Endodermal cell (in vitro differentiated cells): ENCODE measurements at regions not wholly inside any gene's neighbourhood (a gene's known extent, or its start where the extent isn't known, plus 50 kb on each side); places are given as distances from the start of the nearest gene placed in this dataset.

ENCODE experiments used
- DNase-seq: peaks from one replicate; pipeline ENCODE4 v3.0.0-alpha.2; 2017
- H3K27ac ChIP-seq: 2 replicates; pipeline ENCODE4 v1.5.1; 2013; ENCODE audit warnings: mild to moderate bottlenecking, low read depth, low read length, moderate library complexity
- H3K27me3 ChIP-seq: 2 replicates; pipeline ENCODE4 v1.6.1; 2013; ENCODE audit warnings: mild to moderate bottlenecking, low read length, moderate library complexity; ENCODE audit not compliant: insufficient read depth, control insufficient read depth, poor library complexity, severe bottlenecking
- H3K36me3 ChIP-seq: 2 replicates; pipeline ENCODE4 v1.7.0; 2013; ENCODE audit warnings: mild to moderate bottlenecking, low read length, moderate library complexity; ENCODE audit not compliant: control insufficient read depth, insufficient read depth
- H3K4me1 ChIP-seq: one replicate; pipeline ENCODE4 v1.7.0; 2013; ENCODE audit warnings: low read length; ENCODE audit not compliant: control insufficient read depth, insufficient read depth
- H3K4me3 ChIP-seq: 2 replicates; pipeline ENCODE4 v1.5.1; 2013; ENCODE audit warnings: mild to moderate bottlenecking, low read length, moderate library complexity
- H3K9ac ChIP-seq: 2 replicates; pipeline ENCODE4 v1.6.1; 2013; ENCODE audit warnings: mild to moderate bottlenecking, low read length, moderate library complexity; ENCODE audit not compliant: poor library complexity, severe bottlenecking; ENCODE audit errors: extremely low read depth
- H3K9me3 ChIP-seq: 2 replicates; pipeline ENCODE4 v1.6.1; 2013; ENCODE audit warnings: mild to moderate bottlenecking, low read length, moderate library complexity; ENCODE audit not compliant: control insufficient read depth
- H3K27ac Mint-ChIP-seq: 2 replicates; pipeline ENCODE4 v1.8.0; 2020; ENCODE audit warnings: mixed read lengths
- H3K27me3 Mint-ChIP-seq: 2 replicates; pipeline ENCODE4 v1.8.0; 2021; ENCODE audit warnings: mild to moderate bottlenecking, mixed read lengths; ENCODE audit not compliant: insufficient read depth
- H3K36me3 Mint-ChIP-seq: 2 replicates; pipeline ENCODE4 v1.8.0; 2020; ENCODE audit warnings: low read depth, mixed read lengths
- H3K4me1 Mint-ChIP-seq: 2 replicates; pipeline ENCODE4 v1.8.0; 2020; ENCODE audit warnings: mixed read lengths
- H3K4me3 Mint-ChIP-seq: 2 replicates; pipeline ENCODE4 v1.8.0; 2020; ENCODE audit warnings: mild to moderate bottlenecking, moderate library complexity, mixed read lengths
- H3K9me3 Mint-ChIP-seq: 2 replicates; pipeline ENCODE4 v1.8.0; 2020; ENCODE audit warnings: mild to moderate bottlenecking, mixed read lengths
- CTCF ChIP-seq: fragments of 200-600 bp; sonication (generic); conservative IDR thresholded peaks from 2 replicates; pipeline ENCODE4 v1.5.0; 2021; ENCODE audit warnings: antibody characterized with exemption, mild to moderate bottlenecking
- WGBS, 2 experiments: methylation state at CpG; one replicate each; pipeline versions ENCODE4 v1.1.5 to v1.1.7; 2013; ENCODE audit warnings: missing lambda C conversion rate in 2 of 2, mixed read lengths in 1 of 2; ENCODE audit not compliant: insufficient coverage in 1 of 2, insufficient read length in 1 of 2; 5-methylcytosine and 5-hydroxymethylcytosine counted together

DNA sequence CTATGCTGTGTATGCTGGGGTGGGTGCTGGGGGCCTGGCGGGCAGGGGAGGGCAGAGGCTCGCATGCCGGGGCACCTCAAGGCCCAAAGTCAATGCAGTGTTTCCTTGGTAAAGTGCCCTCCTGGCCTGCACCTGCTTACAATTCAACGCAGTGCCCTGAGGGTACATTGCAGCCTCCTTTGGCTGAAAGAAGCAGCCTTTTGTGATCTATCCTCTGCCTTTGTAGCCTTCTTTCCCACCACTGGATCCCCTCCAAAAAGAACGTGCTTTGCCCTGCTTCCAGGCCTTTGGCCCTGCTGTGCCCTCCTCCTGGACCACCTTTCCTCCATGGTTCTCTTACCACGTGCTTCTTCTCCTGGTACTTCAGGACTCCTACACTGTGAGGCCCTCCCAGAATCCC lies 113.6 kb upstream of the PTPN1 start:
- Histone ChIP-seq H3K4me1 (no peaks in the 10 kb centered on the region), H3K9ac (no peak overlapping the region), H3K27me3 (no peaks in the 10 kb centered on the region), H3K27ac (no peak overlapping the region), H3K4me3 (no peak overlapping the region), H3K36me3 (no peaks in the 10 kb centered on the region), H3K9me3 (no peaks in the 10 kb centered on the region)
- no peaks in the 10 kb centered on the region for H3K36me3 Mint-ChIP-seq
- H3K4me1 Mint-ChIP-seq: peaks cover 11% of the 10 kb centered on the region
- H3K27me3 Mint-ChIP-seq: no peaks in the 10 kb centered on the region
- H3K27ac Mint-ChIP-seq: no peak overlapping the region
- H3K9me3 Mint-ChIP-seq: no peaks in the 10 kb centered on the region
- no peak for TF ChIP-seq CTCF
- whole genome bisulfite sequencing, 2 experiments: 90 to 97% methylated on average over 3 to 6 of the region's 6 CpGs
- no peak for DNase-seq
- no peak overlapping the region for H3K4me3 Mint-ChIP-seq

DNA sequence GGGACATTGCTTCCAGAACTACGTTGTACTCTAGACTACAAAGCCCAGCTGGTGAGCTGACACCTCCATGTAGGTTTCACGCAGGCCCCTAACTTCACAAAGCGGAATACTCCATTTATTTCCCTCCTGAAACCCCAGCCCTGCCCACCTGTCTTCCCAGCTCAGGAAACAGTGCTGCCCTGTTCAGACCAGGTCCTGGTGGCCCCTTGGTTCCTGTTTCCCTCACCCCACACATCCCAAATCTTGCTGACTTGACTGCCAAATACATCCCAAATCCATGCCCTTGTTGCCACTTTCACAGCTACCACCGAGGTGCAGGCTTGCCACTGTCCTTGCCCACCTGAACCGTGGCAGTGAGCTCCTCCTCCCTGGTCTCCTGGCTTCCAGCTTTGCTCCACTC lies 113.1 kb upstream of the PTPN1 start:
- no peak for DNase-seq
- Mint-ChIP-seq H3K27ac (no peak overlapping the region), H3K36me3 (no peaks in the 10 kb centered on the region), H3K27me3 (no peaks in the 10 kb centered on the region), H3K9me3 (no peaks in the 10 kb centered on the region), H3K4me3 (no peak overlapping the region), H3K4me1 (peaks cover 11% of the 10 kb centered on the region)
- Histone ChIP-seq H3K4me3 (no peak overlapping the region), H3K9me3 (no peaks in the 10 kb centered on the region), H3K9ac (no peak overlapping the region), H3K36me3 (no peaks in the 10 kb centered on the region), H3K27me3 (no peaks in the 10 kb centered on the region), H3K27ac (no peak overlapping the region), H3K4me1 (no peaks in the 10 kb centered on the region)
- no peak for TF ChIP-seq CTCF
- WGBS, 2 experiments: 90 to 93% methylated on average over 5 of the region's 5 CpGs

- no peak overlapping the region for H3K27ac Mint-ChIP-seq
- Histone ChIP-seq H3K4me3 (no peak overlapping the region), H3K27ac (no peak overlapping the region), H3K36me3 (no peaks in the 10 kb centered on the region), H3K4me1 (no peaks in the 10 kb centered on the region), H3K9me3 (no peaks in the 10 kb centered on the region), H3K9ac (no peak overlapping the region), H3K27me3 (no peaks in the 10 kb centered on the region)
- H3K36me3 Mint-ChIP-seq: no peaks in the 10 kb centered on the region
- no peak for DNase-seq
- H3K9me3 Mint-ChIP-seq: no peaks in the 10 kb centered on the region
- H3K4me1 Mint-ChIP-seq: peaks cover 11% of the 10 kb centered on the region
- 86 to 88% methylated on average over 8 of the region's 8 CpGs for WGBS, 2 experiments
- no peak overlapping the region for H3K4me3 Mint-ChIP-seq
- TF ChIP-seq CTCF: no peak
- no peaks in the 10 kb centered on the region for H3K27me3 Mint-ChIP-seq
Measured at GRCh38 chr20:50398064-50398463, 112.1 kb upstream of the PTPN1 start.
